ENCODE measurements at regions not wholly inside any gene's neighbourhood (a gene's known extent, or its start where the extent isn't known, plus 50 kb on each side); places are given as distances from the start of the nearest gene placed in this dataset.

DNA sequence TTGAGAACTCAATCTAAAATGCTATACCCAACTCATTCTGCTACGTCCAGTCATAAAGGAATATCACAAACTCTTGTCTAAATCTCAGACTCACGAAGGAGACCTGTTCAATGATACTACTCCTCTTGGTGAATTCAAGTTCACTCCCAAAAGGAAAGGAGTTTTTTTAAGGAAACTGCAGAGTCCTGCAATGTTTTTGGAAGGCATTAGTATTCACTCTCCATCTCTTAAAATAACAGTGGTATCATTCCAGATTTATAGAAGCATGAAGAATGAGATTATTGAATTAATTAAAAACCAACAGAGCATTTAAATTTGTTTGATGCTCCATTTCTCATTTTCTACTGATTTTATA is 73.4 kb downstream of the FOXD1 start:
- no peak overlapping the region for H4K91ac ChIP-seq (ENCODE audit: insufficient read length, low read depth, low read length)

More for the DNA sequence above, 73.4 kb downstream of the FOXD1 start:
- H2BK5ac ChIP-seq (ENCODE audit: insufficient read length, low read length) = no peak overlapping the region
- H2BK12ac ChIP-seq (ENCODE audit: insufficient read length, low read depth, low read length) = no peak overlapping the region
- H3K27ac ChIP-seq (ENCODE audit: insufficient read length, low read depth, low read length) = no peak overlapping the region
- H3K79me1 ChIP-seq (ENCODE audit: insufficient read depth, low read depth, low read length, poor library complexity, severe bottlenecking) = no peaks in the 10 kb centered on the region
- H3K79me2 ChIP-seq (ENCODE audit: insufficient read depth, low read length) = no peaks in the 10 kb centered on the region
- H3T11ph ChIP-seq (ENCODE audit: low read length) = no peak overlapping the region
- no peaks in the 10 kb centered on the region for H3K27me3 ChIP-seq (ENCODE audit: insufficient read depth, low read length)
- H3K14ac ChIP-seq (ENCODE audit: insufficient read depth, low read length) = no peak overlapping the region
- no peak overlapping the region for H2AK5ac ChIP-seq (ENCODE audit: insufficient read length, low read length)
- no peak overlapping the region for H2BK15ac ChIP-seq (ENCODE audit: low read depth, low read length)
- no peak overlapping the region for H3K4ac ChIP-seq (ENCODE audit: low read depth, low read length)
- no peak overlapping the region for H2BK20ac ChIP-seq (ENCODE audit: low read depth, low read length, poor library complexity, severe bottlenecking)
- Mint-ChIP-seq H3K27ac (no peak overlapping the region), H3K4me1 (peaks cover 10 to 11% of the 10 kb centered on the region in 2 experiments), H3K36me3 (ENCODE audit: insufficient read depth in 1 of 3, low read depth in 3 of 3) (no peaks in the 10 kb centered on the region), H3K4me3 (no peak overlapping the region), H3K9me3 (no peaks in the 10 kb centered on the region), H3K27me3 (ENCODE audit: low read depth) (peaks cover 6% of the 10 kb centered on the region; the same call in 1 of the 2 replicates)
- no peaks in the 10 kb centered on the region for H3K4me1 ChIP-seq (ENCODE audit: insufficient read depth, low read length)
- no peak overlapping the region for H3K4me2 ChIP-seq (ENCODE audit: insufficient read depth, insufficient read length, low read length)
- no peaks in the 10 kb centered on the region for H3K23me2 ChIP-seq (ENCODE audit: insufficient read length, low read depth, low read length, poor library complexity, severe bottlenecking)
- H3K23ac ChIP-seq (ENCODE audit: insufficient read length, low read depth, low read length) = no peak overlapping the region
- no peak overlapping the region for H3K56ac ChIP-seq (ENCODE audit: insufficient read length, low read depth, low read length)
- no peak for DNase-seq
- H2AFZ ChIP-seq (ENCODE audit: low read length) = no peak overlapping the region
- no peak overlapping the region for H2BK120ac ChIP-seq (ENCODE audit: low read depth, low read length, poor library complexity, severe bottlenecking)
- no peak overlapping the region for H4K5ac ChIP-seq (ENCODE audit: insufficient read length, low read depth, low read length)
- H3K9me3 ChIP-seq (ENCODE audit: control insufficient read depth, low read depth, low read length) = no peaks in the 10 kb centered on the region
- TF ChIP-seq, protein P1, sequence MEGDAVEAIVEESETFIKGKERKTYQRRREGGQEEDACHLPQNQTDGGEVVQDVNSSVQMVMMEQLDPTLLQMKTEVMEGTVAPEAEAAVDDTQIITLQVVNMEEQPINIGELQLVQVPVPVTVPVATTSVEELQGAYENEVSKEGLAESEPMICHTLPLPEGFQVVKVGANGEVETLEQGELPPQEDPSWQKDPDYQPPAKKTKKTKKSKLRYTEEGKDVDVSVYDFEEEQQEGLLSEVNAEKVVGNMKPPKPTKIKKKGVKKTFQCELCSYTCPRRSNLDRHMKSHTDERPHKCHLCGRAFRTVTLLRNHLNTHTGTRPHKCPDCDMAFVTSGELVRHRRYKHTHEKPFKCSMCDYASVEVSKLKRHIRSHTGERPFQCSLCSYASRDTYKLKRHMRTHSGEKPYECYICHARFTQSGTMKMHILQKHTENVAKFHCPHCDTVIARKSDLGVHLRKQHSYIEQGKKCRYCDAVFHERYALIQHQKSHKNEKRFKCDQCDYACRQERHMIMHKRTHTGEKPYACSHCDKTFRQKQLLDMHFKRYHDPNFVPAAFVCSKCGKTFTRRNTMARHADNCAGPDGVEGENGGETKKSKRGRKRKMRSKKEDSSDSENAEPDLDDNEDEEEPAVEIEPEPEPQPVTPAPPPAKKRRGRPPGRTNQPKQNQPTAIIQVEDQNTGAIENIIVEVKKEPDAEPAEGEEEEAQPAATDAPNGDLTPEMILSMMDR (conservative IDR thresholded peaks at IDR 0.05) = no peak
- H4K8ac ChIP-seq (replicated peaks; ENCODE audit: insufficient read length, low read depth, low read length) = no peak overlapping the region
- no peak overlapping the region for H3K9ac ChIP-seq (ENCODE audit: extremely low read depth, insufficient read length, low read length)
- no peaks in the 10 kb centered on the region for H4K20me1 ChIP-seq (ENCODE audit: control insufficient read depth, insufficient read depth, insufficient read length)
- no peak overlapping the region for H3K18ac ChIP-seq (ENCODE audit: insufficient read length, low read depth, low read length)
- WGBS (ENCODE audit: extremely low coverage, insufficient read length, low lambda C conversion rate) = no CpG with 5 or more reads among the region's 2 CpGs

Data from H9 (cell line).